Neural cell (in vitro differentiated cells): ENCODE measurements at regions not wholly inside any gene's neighbourhood (a gene's known extent, or its start where the extent isn't known, plus 50 kb on each side); places are given as distances from the start of the nearest gene placed in this dataset.

Experiments
- H2AFZ ChIP-seq: fragments of 200-600, 300-800 bp; sonication (generic), shearing (Covaris generic); 2 replicates; pipeline ENCODE4 v1.6.0; 2014; ENCODE audit warnings: low read depth, mild to moderate bottlenecking, antibody characterized with exemption, low read length, moderate library complexity
- H3F3A ChIP-seq: fragments of 200-600 bp; shearing (Covaris generic); 2 replicates; pipeline ENCODE4 v1.6.1; 2016; ENCODE audit warnings: mild to moderate bottlenecking, moderate library complexity, mixed read lengths, antibody characterized with exemption, low read length; ENCODE audit not compliant: insufficient read depth, poor library complexity, severe bottlenecking
- H3K27ac ChIP-seq: fragments of 200-600, 300-800 bp; sonication (generic), shearing (Covaris generic); 2 replicates; pipeline ENCODE4 v1.5.1; 2014; ENCODE audit warnings: mild to moderate bottlenecking, low read length, moderate library complexity
- H3K27me3 ChIP-seq: fragments of 300-800, 200-600 bp; sonication (generic), shearing (Covaris generic); 2 replicates; pipeline ENCODE4 v1.6.0; 2014; ENCODE audit warnings: mild to moderate bottlenecking, low read depth, low read length, moderate library complexity; ENCODE audit not compliant: insufficient read depth
- H3K36me3 ChIP-seq: fragments of 300-800, 200-600 bp; sonication (generic), shearing (Covaris generic); 2 replicates; pipeline ENCODE4 v1.5.1; 2014; ENCODE audit warnings: mild to moderate bottlenecking, antibody characterized with exemption, low read length, moderate library complexity; ENCODE audit not compliant: insufficient read depth
- H3K4me2 ChIP-seq: fragments of 300-800, 200-600 bp; sonication (generic), shearing (Covaris generic); 2 replicates; pipeline ENCODE4 v1.6.0; 2014; ENCODE audit warnings: mild to moderate bottlenecking, low read length
- H3K4me3 ChIP-seq: fragments of 300-800, 200-600 bp; sonication (generic), shearing (Covaris generic); 2 replicates; pipeline ENCODE4 v1.5.1; 2014; ENCODE audit warnings: mild to moderate bottlenecking, low read length, moderate library complexity
- H3K79me2 ChIP-seq: fragments of 200-600 bp; shearing (Covaris generic); replicated peaks from 2 replicates; pipeline ENCODE4 v1.6.0; 2014; ENCODE audit warnings: mild to moderate bottlenecking, low read length, moderate library complexity; ENCODE audit not compliant: insufficient read depth
- H3K9ac ChIP-seq: fragments of 300-800, 200-600 bp; sonication (generic), shearing (Covaris generic); 2 replicates; pipeline ENCODE4 v1.6.1; 2016; ENCODE audit warnings: mild to moderate bottlenecking, low read length, mixed read lengths
- H3K9me2 ChIP-seq: fragments of 200-600 bp; shearing (Covaris generic); 2 replicates; pipeline ENCODE4 v1.6.1; 2016; ENCODE audit warnings: mild to moderate bottlenecking, low read length, mixed read lengths; ENCODE audit not compliant: insufficient read depth
- H3K9me3 ChIP-seq: fragments of 200-600, 300-800 bp; sonication (generic), shearing (Covaris generic); 2 replicates; pipeline ENCODE4 v1.6.1; 2016; ENCODE audit warnings: mild to moderate bottlenecking, mixed run types, low read length, moderate library complexity, mixed read lengths
- H4K20me1 ChIP-seq: fragments of 200-600 bp; shearing (Covaris generic); 2 replicates; pipeline ENCODE4 v1.6.1; 2016; ENCODE audit warnings: mild to moderate bottlenecking, mixed run types; ENCODE audit not compliant: insufficient read depth
- EP300 ChIP-seq: fragments of 450-650 bp; conservative IDR thresholded peaks from 2 replicates; pipeline ENCODE4 v1.6.1; 2014; ENCODE audit warnings: antibody characterized with exemption, mild to moderate bottlenecking, moderate library complexity; ENCODE audit not compliant: poor library complexity, severe bottlenecking
- EZH2 ChIP-seq: fragments of 200-600, 300-800 bp; shearing (Covaris generic), sonication (generic); IDR thresholded peaks from 2 replicates; pipeline ENCODE4 v1.6.1; 2014; ENCODE audit warnings: antibody characterized with exemption, low read length, borderline replicate concordance, mild to moderate bottlenecking; ENCODE audit not compliant: insufficient read depth, poor library complexity, severe bottlenecking
- MXI1 ChIP-seq: fragments of 450-650 bp; conservative IDR thresholded peaks from 2 replicates; pipeline ENCODE4 v1.6.1; 2014; ENCODE audit warnings: antibody characterized with exemption, mild to moderate bottlenecking; ENCODE audit not compliant: poor library complexity, severe bottlenecking
- POLR2AphosphoS5 ChIP-seq: IDR thresholded peaks from 2 replicates; pipeline ENCODE4 v1.6.1; 2012
- RAD21 ChIP-seq: fragments of 450-650 bp; conservative IDR thresholded peaks from 2 replicates; pipeline ENCODE4 v1.6.1; 2014; ENCODE audit warnings: antibody characterized with exemption, mild to moderate bottlenecking, moderate library complexity
- SMC3 ChIP-seq: fragments of 450-650 bp; conservative IDR thresholded peaks from 2 replicates; pipeline ENCODE4 v1.6.1; 2014; ENCODE audit warnings: antibody characterized with exemption, mild to moderate bottlenecking, moderate library complexity; ENCODE audit not compliant: poor library complexity
- TAF1 ChIP-seq: IDR thresholded peaks from 2 replicates; pipeline ENCODE4 v1.6.1; 2012; ENCODE audit warnings: low read depth
- TF ChIP-seq, protein P1 (sequence below): fragments of 450-650 bp; IDR thresholded peaks from 2 replicates; pipeline ENCODE4 v1.5.1; 2014; ENCODE audit warnings: antibody characterized with exemption, mild to moderate bottlenecking, moderate library complexity; ENCODE audit not compliant: poor library complexity, severe bottlenecking
- TF ChIP-seq, protein P2 (sequence below): IDR thresholded peaks from 2 replicates; pipeline ENCODE4 v1.6.1; 2012; ENCODE audit warnings: borderline replicate concordance

- H3K4me3 ChIP-seq, result no peak overlapping the region
- H3K79me2 ChIP-seq, result no peaks in the 10 kb centered on the region
- no peaks in the 10 kb centered on the region for H3F3A ChIP-seq
- no peaks in the 10 kb centered on the region for H3K9me3 ChIP-seq
- H3K27me3 ChIP-seq, result no peaks in the 10 kb centered on the region
- no peak overlapping the region for H3K4me2 ChIP-seq
- no peaks in the 10 kb centered on the region for H4K20me1 ChIP-seq
- H3K9me2 ChIP-seq, result no peaks in the 10 kb centered on the region
- H3K9ac ChIP-seq, result no peak overlapping the region
- no peak overlapping the region for H2AFZ ChIP-seq
- no peak for TF ChIP-seq EP300
- TF ChIP-seq, protein P1, sequence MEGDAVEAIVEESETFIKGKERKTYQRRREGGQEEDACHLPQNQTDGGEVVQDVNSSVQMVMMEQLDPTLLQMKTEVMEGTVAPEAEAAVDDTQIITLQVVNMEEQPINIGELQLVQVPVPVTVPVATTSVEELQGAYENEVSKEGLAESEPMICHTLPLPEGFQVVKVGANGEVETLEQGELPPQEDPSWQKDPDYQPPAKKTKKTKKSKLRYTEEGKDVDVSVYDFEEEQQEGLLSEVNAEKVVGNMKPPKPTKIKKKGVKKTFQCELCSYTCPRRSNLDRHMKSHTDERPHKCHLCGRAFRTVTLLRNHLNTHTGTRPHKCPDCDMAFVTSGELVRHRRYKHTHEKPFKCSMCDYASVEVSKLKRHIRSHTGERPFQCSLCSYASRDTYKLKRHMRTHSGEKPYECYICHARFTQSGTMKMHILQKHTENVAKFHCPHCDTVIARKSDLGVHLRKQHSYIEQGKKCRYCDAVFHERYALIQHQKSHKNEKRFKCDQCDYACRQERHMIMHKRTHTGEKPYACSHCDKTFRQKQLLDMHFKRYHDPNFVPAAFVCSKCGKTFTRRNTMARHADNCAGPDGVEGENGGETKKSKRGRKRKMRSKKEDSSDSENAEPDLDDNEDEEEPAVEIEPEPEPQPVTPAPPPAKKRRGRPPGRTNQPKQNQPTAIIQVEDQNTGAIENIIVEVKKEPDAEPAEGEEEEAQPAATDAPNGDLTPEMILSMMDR, result no peak
- TF ChIP-seq EZH2, result no peak
- TF ChIP-seq POLR2AphosphoS5, result no peak
- TF ChIP-seq, protein P2, sequence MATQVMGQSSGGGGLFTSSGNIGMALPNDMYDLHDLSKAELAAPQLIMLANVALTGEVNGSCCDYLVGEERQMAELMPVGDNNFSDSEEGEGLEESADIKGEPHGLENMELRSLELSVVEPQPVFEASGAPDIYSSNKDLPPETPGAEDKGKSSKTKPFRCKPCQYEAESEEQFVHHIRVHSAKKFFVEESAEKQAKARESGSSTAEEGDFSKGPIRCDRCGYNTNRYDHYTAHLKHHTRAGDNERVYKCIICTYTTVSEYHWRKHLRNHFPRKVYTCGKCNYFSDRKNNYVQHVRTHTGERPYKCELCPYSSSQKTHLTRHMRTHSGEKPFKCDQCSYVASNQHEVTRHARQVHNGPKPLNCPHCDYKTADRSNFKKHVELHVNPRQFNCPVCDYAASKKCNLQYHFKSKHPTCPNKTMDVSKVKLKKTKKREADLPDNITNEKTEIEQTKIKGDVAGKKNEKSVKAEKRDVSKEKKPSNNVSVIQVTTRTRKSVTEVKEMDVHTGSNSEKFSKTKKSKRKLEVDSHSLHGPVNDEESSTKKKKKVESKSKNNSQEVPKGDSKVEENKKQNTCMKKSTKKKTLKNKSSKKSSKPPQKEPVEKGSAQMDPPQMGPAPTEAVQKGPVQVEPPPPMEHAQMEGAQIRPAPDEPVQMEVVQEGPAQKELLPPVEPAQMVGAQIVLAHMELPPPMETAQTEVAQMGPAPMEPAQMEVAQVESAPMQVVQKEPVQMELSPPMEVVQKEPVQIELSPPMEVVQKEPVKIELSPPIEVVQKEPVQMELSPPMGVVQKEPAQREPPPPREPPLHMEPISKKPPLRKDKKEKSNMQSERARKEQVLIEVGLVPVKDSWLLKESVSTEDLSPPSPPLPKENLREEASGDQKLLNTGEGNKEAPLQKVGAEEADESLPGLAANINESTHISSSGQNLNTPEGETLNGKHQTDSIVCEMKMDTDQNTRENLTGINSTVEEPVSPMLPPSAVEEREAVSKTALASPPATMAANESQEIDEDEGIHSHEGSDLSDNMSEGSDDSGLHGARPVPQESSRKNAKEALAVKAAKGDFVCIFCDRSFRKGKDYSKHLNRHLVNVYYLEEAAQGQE, result no peak
- no peak for TF ChIP-seq MXI1
- TF ChIP-seq TAF1, result no peak
- TF ChIP-seq SMC3, result no peak
- no peak for TF ChIP-seq RAD21
- H3K36me3 ChIP-seq, result no peaks in the 10 kb centered on the region
- H3K27ac ChIP-seq, result no peak overlapping the region
These were observed 1519.9 kb upstream of the ACVR2A start for GRCh38 chr2:146324951-146325350.

DNA sequence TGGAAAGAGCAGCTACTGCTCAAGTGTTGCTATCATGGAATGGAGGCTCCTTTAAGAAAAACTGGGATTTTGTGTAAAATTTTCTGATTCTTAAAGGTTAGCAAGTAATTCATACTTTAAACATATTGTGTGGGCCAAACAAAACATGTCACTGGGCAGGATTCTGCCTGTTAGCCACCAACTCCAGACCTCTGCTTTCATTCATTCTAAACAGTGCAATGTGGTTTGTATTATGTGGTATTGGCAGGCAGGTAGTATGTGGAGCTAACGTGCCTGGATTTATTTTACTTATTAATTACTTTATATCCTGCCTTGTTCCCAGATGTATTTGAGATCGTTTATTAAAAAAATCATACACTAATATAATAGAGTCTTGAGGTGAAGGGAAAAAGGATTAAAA is 1521.3 kb upstream of the ACVR2A start:
- H3K79me2 ChIP-seq, result no peaks in the 10 kb centered on the region
- no peak overlapping the region for H3K4me2 ChIP-seq
- no peaks in the 10 kb centered on the region for H3K36me3 ChIP-seq
- no peaks in the 10 kb centered on the region for H3K27me3 ChIP-seq
- TF ChIP-seq, protein P2, result no peak
- TF ChIP-seq EP300 (no peak), EZH2 (no peak), RAD21 (no peak), SMC3 (no peak), POLR2AphosphoS5 (no peak), TAF1 (no peak), MXI1 (no peak)
- TF ChIP-seq, protein P1, result no peak
- no peaks in the 10 kb centered on the region for H3K9me2 ChIP-seq
- H3K9ac ChIP-seq, result no peak overlapping the region
- H3K9me3 ChIP-seq, result no peaks in the 10 kb centered on the region
- no peak overlapping the region for H3K27ac ChIP-seq
- H3F3A ChIP-seq, result no peaks in the 10 kb centered on the region
- H2AFZ ChIP-seq, result no peak overlapping the region
- H3K4me3 ChIP-seq, result no peak overlapping the region
- H4K20me1 ChIP-seq, result no peaks in the 10 kb centered on the region
